Activated T-helper 2 cell treated with anti-CD3 and anti-CD28 coated beads, Interferon-gamma antibody, Interleukin-2, Interleukin-4, amounts not matched to agents 10 μg/mL and 5 μg/mL and 100 μg/mL, durations not matched to agents 14 hours and 24 hours and 36 hours (primary cell): ENCODE measurements at regions not wholly inside any gene's neighbourhood (a gene's known extent, or its start where the extent isn't known, plus 50 kb on each side); places are given as distances from the start of the nearest gene placed in this dataset.

Experiments
- DNase-seq: peaks from one replicate; pipeline ENCODE4 v3.0.0; 2021; ENCODE audit warnings: low spot score
- H3K27ac Mint-ChIP-seq: one replicate; pipeline ENCODE4 v1.8.0; 2021; ENCODE audit warnings: mixed read lengths
- H3K27me3 Mint-ChIP-seq: one replicate; pipeline ENCODE4 v1.8.0; 2021; ENCODE audit warnings: low read depth, mixed read lengths
- H3K36me3 Mint-ChIP-seq: one replicate; pipeline ENCODE4 v1.8.0; 2021; ENCODE audit warnings: low read depth, mixed read lengths
- H3K4me1 Mint-ChIP-seq: one replicate; pipeline ENCODE4 v1.8.0; 2021; ENCODE audit warnings: low read depth, mixed read lengths
- H3K4me3 Mint-ChIP-seq: one replicate; pipeline ENCODE4 v1.8.0; 2021; ENCODE audit warnings: low read depth, mild to moderate bottlenecking, moderate library complexity, mixed read lengths
- H3K9me3 Mint-ChIP-seq: one replicate; pipeline ENCODE4 v1.8.0; 2021; ENCODE audit warnings: mixed read lengths
- intact Hi-C: fragments of 100-400 bp; cut with micrococcal nuclease; formaldehyde crosslinking; loops from one replicate; pipeline ENCODE4 v1.15.1; 2023

DNA sequence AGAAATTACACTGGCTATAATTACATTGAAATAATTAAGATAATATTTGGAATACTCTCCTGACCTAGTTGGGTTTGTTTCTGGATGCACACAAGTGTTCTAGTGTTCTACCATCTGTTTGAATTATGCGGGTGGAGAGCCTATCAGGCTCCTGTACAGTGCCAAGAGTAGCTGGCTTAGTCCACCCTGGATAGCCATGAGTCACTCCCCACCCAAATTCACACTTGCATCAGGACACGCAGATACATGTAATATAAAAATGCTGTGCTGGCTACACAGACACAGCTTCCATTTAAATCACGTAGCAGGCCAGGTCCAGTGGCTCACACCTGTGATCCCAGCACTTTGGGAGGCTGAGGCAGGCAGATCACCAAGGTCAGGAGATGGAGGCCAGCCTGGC lies 686.2 kb upstream of the SLC35B3 start:
- Mint-ChIP-seq H3K4me3 (no peak overlapping the region), H3K9me3 (no peaks in the 10 kb centered on the region), H3K36me3 (no peaks in the 10 kb centered on the region), H3K27ac (no peak overlapping the region), H3K4me1 (no peaks in the 10 kb centered on the region), H3K27me3 (no peaks in the 10 kb centered on the region)
- intact Hi-C loops: no loop called here
- no peak for DNase-seq

DNA sequence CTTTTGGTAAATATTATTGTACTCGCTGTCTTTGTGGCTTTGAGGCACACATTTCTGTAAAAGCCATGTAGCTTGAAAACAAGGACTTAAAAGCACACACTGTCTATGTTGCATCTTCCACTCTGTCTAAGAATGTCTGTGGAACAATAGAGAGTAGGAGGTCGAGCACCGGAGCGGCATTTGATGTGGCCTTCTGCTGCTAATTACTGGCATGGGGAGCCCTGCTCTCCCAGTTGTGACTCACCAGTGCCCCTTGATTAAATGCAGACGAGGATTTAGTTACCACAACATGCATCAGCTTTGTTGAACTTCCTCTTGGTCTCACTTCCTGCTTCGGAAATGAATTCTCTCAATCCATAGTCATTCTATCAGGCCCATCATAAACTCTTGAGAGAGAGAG lies 680.7 kb upstream of the SLC35B3 start:
- no peaks in the 10 kb centered on the region for H3K27me3 Mint-ChIP-seq
- DNase-seq: no peak
- no peak overlapping the region for H3K27ac Mint-ChIP-seq
- no peak overlapping the region for H3K4me3 Mint-ChIP-seq
- H3K36me3 Mint-ChIP-seq: no peaks in the 10 kb centered on the region
- intact Hi-C loops: no loop called here
- H3K9me3 Mint-ChIP-seq: no peaks in the 10 kb centered on the region
- H3K4me1 Mint-ChIP-seq: no peaks in the 10 kb centered on the region

DNA sequence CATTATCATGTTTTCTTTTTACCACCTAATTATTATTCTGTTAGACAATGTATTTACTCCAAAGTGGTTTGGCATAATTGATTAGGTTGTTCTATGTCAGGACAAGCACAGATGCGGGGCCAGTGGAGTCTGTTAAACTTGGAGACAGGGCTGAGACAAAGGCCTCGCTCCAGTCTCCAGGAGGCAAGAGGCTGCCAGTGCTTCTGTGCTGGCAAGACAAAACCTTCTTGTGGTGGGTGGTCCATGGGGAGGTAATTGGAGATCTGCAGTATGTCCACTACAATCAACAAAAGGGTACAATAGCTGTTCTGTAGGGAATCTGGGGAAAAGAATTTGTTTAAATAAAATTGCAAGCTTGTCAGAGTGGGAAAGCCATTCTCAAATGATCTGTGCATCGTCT lies 677.2 kb upstream of the SLC35B3 start:
- Mint-ChIP-seq H3K36me3 (no peaks in the 10 kb centered on the region), H3K27ac (no peak overlapping the region), H3K4me1 (no peaks in the 10 kb centered on the region), H3K9me3 (no peaks in the 10 kb centered on the region), H3K27me3 (no peaks in the 10 kb centered on the region), H3K4me3 (no peak overlapping the region)
- DNase-seq: no peak
- intact Hi-C loops: no loop called here

DNA sequence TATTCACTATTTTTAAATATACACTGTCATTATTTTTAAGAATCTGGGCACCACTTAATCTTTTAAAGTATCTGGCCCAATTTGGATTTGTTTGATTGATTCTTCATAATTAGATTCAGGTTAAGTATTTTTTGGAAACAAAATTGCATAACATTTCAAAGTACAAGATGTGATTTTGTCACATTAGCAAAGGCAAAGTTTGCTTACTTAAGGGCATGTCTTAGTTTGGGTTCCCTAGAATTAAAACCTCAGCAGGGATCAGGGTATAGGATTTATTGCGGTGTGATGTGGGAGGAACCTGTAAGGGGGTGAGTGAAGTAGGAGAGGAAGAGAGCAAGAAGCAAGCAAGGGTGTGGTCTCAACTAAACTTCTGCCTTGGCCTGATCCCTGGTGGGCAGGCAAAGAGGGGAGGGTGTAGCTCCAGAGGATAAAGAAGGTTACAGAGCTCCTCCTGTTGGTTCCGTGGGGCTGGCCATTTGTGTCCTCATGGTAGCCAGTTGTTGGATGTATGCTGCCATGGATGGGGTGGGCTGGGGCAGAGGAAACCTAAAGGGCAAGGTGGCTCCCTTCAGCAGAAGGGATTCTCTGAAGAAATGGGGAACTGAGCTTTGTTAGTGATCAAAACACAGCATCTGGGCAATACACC lies 668.7 kb upstream of the SLC35B3 start:
- H3K9me3 Mint-ChIP-seq: no peaks in the 10 kb centered on the region
- no peaks in the 10 kb centered on the region for H3K27me3 Mint-ChIP-seq
- H3K4me3 Mint-ChIP-seq: no peak overlapping the region
- no peaks in the 10 kb centered on the region for H3K4me1 Mint-ChIP-seq
- no peak for DNase-seq
- intact Hi-C loops: no loop called here
- H3K36me3 Mint-ChIP-seq: no peaks in the 10 kb centered on the region
- H3K27ac Mint-ChIP-seq: no peak overlapping the region

DNA sequence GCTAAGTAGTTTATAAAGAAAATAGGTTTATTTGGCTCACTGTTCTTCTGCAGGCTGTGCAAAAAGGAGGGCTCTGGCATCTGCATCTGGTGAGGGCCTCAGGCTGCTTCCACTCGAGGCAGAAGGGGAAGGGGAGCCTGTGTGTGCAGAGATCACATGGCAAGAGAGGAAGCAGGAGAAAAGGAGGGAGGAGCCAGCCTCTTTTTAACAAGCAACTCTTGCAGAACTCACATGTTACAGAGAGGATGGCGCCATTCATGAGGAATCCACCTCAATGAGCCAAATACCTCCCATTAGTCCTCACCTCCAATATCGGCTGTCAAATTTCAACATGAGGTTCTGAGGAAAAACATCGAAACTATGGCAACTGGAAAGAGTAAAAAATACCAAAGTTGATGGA lies 666.6 kb upstream of the SLC35B3 start:
- intact Hi-C loops: no loop called here
- Mint-ChIP-seq H3K4me1 (no peaks in the 10 kb centered on the region), H3K27ac (no peak overlapping the region), H3K36me3 (no peaks in the 10 kb centered on the region), H3K4me3 (no peak overlapping the region), H3K9me3 (no peaks in the 10 kb centered on the region), H3K27me3 (no peaks in the 10 kb centered on the region)
- DNase-seq: no peak

DNA sequence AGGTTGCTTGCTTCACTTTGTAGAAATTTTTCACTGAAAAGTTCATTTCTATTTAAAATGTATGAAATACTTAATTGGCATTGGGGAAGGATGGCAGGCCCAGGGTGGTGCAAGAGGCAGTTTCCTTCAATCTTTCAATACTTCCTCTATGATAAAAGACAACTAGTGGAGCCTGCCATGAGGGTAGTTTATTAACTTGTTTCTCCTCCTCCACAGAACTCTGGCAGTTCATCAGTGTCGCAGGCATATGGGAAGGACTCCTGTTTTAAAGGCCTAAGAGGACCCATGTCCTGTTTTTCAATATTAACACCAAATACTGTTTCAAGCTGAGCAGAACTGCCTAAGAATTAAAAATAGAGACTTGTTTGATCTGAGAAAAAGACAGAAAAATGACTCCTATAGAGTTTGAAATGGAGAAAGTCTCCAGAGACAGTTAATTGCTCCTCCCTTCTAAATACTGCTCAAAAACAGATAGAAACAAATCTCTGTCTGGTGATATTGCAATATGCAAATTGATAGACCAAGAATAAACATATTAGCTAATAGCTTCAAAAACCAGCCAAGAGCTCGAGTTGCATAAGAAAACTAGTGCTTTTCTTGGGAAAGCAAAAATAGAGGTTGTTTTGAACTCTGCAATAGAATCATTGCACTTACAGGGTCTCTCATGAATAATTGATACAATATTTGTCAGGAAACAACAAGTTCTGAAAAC lies 665.7 kb upstream of the SLC35B3 start:
- H3K27ac Mint-ChIP-seq: no peak overlapping the region
- H3K27me3 Mint-ChIP-seq: no peaks in the 10 kb centered on the region
- no peak for DNase-seq
- no peaks in the 10 kb centered on the region for H3K4me1 Mint-ChIP-seq
- intact Hi-C loops: no loop called here
- H3K36me3 Mint-ChIP-seq: no peaks in the 10 kb centered on the region
- no peaks in the 10 kb centered on the region for H3K9me3 Mint-ChIP-seq
- H3K4me3 Mint-ChIP-seq: no peak overlapping the region

DNA sequence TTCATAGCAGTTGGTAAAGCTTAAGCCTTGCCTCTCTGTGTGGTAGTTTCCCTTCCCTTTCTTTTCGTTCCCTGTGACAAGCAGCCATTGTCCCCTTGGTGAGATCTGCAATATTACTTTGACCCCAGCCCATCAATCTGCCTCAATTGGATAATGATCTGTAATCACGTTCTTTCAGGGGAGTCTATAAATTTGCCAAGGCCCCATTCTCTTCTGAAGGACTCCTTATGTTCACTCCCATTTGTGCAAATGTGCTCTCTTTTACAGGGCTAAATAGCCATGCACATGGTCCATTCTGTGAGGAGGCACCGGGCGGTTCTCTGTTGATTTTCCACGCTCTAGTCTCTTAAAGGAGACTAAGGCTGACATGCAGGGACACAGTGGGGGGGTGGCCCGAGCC lies 660.4 kb upstream of the SLC35B3 start:
- no peaks in the 10 kb centered on the region for H3K27me3 Mint-ChIP-seq
- no peak overlapping the region for H3K4me3 Mint-ChIP-seq
- H3K36me3 Mint-ChIP-seq: no peaks in the 10 kb centered on the region
- no peaks in the 10 kb centered on the region for H3K9me3 Mint-ChIP-seq
- no peak for DNase-seq
- H3K27ac Mint-ChIP-seq: no peak overlapping the region
- intact Hi-C loops: no loop called here
- no peaks in the 10 kb centered on the region for H3K4me1 Mint-ChIP-seq

DNA sequence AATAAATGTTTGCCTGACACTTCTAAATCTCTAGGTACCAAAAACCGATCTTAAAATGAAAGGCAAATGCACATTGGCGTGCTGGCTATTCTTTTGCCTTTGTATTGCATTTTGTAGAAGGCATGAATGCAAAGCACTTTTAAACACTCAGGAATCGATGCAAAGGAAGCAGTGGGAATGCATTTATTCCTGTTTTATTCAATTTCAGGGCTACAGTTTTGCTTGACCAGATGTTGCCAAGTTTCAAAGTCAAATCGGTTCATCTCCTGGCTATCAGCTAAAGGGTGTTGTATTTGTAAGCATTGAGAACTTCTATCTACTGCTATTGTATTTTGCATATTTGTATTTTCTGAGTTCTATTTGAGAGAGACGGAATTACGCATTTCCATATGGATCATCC lies 659.8 kb upstream of the SLC35B3 start:
- Mint-ChIP-seq H3K9me3 (no peaks in the 10 kb centered on the region), H3K27me3 (no peaks in the 10 kb centered on the region), H3K4me1 (no peaks in the 10 kb centered on the region), H3K27ac (no peak overlapping the region), H3K36me3 (no peaks in the 10 kb centered on the region), H3K4me3 (no peak overlapping the region)
- intact Hi-C loops: no loop called here
- no peak for DNase-seq

DNA sequence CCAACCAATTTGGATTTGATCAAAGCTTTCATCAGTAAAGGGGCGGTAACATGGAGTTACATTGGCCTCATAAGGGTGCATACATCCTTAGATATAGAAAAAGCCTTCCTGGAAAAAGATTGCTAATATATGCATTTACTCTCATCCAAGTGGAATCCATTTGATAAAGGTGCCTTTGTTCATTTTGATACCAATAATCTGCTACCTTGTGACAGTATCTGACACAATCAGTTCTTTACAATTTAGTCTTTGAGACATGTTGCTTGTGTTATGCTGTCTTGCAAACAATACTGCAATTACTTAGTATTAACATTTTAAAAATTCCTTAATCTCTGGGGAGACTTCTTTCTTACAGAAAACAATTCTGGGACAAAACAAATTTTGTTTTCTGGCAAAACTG lies 654.4 kb upstream of the SLC35B3 start:
- Mint-ChIP-seq H3K27me3 (no peaks in the 10 kb centered on the region), H3K9me3 (no peaks in the 10 kb centered on the region), H3K36me3 (no peaks in the 10 kb centered on the region), H3K4me3 (no peak overlapping the region), H3K4me1 (no peaks in the 10 kb centered on the region), H3K27ac (no peak overlapping the region)
- no peak for DNase-seq
- intact Hi-C loops: no loop called here

DNA sequence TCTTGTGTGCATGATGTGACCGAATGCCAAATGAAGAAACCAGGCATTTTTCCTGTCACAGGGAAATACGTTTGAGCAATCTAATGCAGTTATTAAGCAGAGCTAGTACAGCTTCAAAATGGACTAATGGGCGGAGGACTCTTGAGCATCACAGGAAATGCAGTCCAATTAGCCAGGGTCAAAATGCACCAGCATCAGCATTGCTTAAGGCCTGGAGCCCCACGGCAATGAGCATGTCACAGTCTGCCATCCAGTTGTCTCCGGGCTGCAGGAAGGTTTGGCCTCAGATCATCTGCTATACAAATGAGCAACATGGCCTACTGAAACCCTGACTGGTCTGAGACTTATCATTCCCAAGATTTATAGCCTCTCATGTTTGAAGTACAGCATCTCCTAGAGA lies 652.1 kb upstream of the SLC35B3 start:
- no peaks in the 10 kb centered on the region for H3K9me3 Mint-ChIP-seq
- intact Hi-C loops: no loop called here
- no peaks in the 10 kb centered on the region for H3K4me1 Mint-ChIP-seq
- no peak overlapping the region for H3K27ac Mint-ChIP-seq
- no peaks in the 10 kb centered on the region for H3K27me3 Mint-ChIP-seq
- no peak for DNase-seq
- H3K36me3 Mint-ChIP-seq: no peaks in the 10 kb centered on the region
- H3K4me3 Mint-ChIP-seq: no peak overlapping the region

DNA sequence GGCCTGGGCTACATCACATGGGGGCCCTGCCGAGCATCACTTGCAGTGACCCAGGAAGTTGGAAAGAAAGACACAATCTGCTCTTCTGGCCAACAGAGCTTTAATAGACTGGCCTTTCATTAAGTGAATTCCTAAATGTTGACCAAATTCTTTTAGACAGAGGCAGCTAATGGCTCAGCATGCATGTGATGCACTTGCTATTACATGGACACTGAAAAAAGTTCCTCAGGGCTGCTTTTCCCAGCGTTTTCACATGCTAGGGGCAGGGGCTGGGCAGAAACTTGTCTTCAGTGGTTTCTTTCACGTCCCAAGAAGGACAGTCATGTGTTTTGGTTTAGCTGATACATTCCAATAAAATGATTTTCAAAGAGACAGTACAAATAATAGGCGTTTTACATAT lies 651.0 kb upstream of the SLC35B3 start:
- Mint-ChIP-seq H3K27ac (no peak overlapping the region), H3K4me1 (no peaks in the 10 kb centered on the region), H3K27me3 (no peaks in the 10 kb centered on the region), H3K36me3 (no peaks in the 10 kb centered on the region), H3K4me3 (no peak overlapping the region), H3K9me3 (no peaks in the 10 kb centered on the region)
- no peak for DNase-seq
- intact Hi-C loops: no loop called here

DNA sequence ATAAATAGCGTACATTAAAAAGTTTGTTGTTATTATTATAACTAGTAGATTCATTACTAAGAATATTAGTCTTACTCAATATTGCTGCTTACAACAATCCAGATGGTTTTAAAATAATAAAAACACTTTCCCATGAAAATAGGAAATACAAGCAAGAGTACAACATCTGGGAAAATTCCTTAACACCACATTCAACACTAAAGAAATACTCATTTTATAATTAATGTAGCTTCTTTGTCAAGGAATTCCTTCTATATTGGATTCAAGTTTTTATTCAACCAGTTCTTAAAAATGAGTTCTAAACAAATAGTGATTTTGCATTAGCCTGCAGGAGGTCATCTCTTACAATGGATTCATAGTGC lies 650.3 kb upstream of the SLC35B3 start:
- Mint-ChIP-seq H3K36me3 (no peaks in the 10 kb centered on the region), H3K9me3 (no peaks in the 10 kb centered on the region), H3K4me1 (no peaks in the 10 kb centered on the region), H3K27me3 (no peaks in the 10 kb centered on the region), H3K4me3 (no peak overlapping the region), H3K27ac (no peak overlapping the region)
- intact Hi-C loops: no loop called here
- DNase-seq: no peak

DNA sequence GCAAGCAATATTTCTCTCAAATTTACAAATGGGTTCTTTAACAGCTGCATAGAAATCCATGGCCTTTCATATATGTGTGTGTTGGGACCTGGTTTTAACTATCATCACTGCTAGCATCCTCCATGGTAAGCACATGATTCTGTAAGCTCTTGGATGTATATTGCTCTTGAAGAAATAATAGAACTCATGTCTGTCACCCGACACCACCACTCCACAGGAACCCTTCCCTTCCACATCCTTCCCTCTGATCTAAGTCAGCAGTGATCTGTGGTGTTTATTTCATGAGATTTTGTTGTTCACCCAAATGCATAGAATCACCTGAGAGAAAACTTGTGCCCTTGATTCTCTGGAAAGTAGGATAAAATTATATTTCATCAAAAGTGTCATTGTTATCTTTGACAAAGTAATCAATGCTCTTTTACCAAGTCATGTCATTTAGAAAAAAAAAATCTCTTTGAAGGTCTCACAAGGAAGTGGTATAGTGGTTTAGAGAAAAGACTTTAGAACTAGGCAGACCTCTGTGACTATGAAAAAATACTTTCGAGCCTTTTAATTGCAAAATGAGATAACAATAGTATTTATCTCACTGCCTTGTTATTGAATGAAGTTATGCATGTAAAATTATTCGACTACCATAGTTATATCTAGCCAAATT lies 649.8 kb upstream of the SLC35B3 start:
- H3K4me1 Mint-ChIP-seq: no peaks in the 10 kb centered on the region
- intact Hi-C loops: no loop called here
- H3K27ac Mint-ChIP-seq: no peak overlapping the region
- DNase-seq: no peak
- H3K4me3 Mint-ChIP-seq: no peak overlapping the region
- H3K9me3 Mint-ChIP-seq: no peaks in the 10 kb centered on the region
- H3K36me3 Mint-ChIP-seq: no peaks in the 10 kb centered on the region
- no peaks in the 10 kb centered on the region for H3K27me3 Mint-ChIP-seq
